Astrocyte of the spinal cord (primary cell): ENCODE measurements at regions not wholly inside any gene's neighbourhood (a gene's known extent, or its start where the extent isn't known, plus 50 kb on each side); places are given as distances from the start of the nearest gene placed in this dataset.
"Not testable (repeated sequence)": the region's sequence is repeated elsewhere in the genome, so short reads cannot be mapped to it uniquely, and the experiment has no call there.

Experiments
- DNase-seq: peaks from one replicate; pipeline ENCODE4 v3.0.0; 2011; ENCODE audit warnings: low read depth, low spot score
- H3K4me3 ChIP-seq: 2 replicates; pipeline ENCODE4 v1.5.1; 2011; ENCODE audit warnings: low read depth, mild to moderate bottlenecking, low read length, moderate library complexity
- CTCF ChIP-seq: IDR thresholded peaks from 2 replicates; pipeline ENCODE4 v1.5.1; 2012; ENCODE audit warnings: low read depth, mild to moderate bottlenecking, low read length, inconsistent platforms
- in situ Hi-C: cut with HindIII; loops from 2 replicates; pipeline ENCODE4 v1.10.0; 2017; ENCODE audit warnings: low sequenced_read_pairs

- in situ Hi-C loops, H3K4me3 ChIP-seq: not testable (repeated sequence)
- peak; percentile 37 for TF ChIP-seq CTCF
- DNase-seq, result peak; percentile 63
These were observed 320.0 kb upstream of the PLGLB1 start for GRCh38 chr2:87341601-87342014.

- H3K4me3 ChIP-seq, in situ Hi-C loops, DNase-seq: not testable (repeated sequence)
These were observed 320.5 kb upstream of the PLGLB1 start for GRCh38 chr2:87342175-87342574.

- DNase-seq, in situ Hi-C loops, H3K4me3 ChIP-seq: not testable (repeated sequence)
These were observed 321.7 kb upstream of the PLGLB1 start for GRCh38 chr2:87343347-87343746.

- in situ Hi-C loops, DNase-seq, H3K4me3 ChIP-seq: not testable (repeated sequence)
These were observed 323.6 kb upstream of the PLGLB1 start for GRCh38 chr2:87345283-87345682.

GRCh38 chr2:87348556-87348955 lies 326.9 kb upstream of the PLGLB1 start:
- H3K4me3 ChIP-seq, DNase-seq, in situ Hi-C loops: not testable (repeated sequence)

- in situ Hi-C loops, DNase-seq, H3K4me3 ChIP-seq: not testable (repeated sequence)
These were observed 327.4 kb upstream of the PLGLB1 start for GRCh38 chr2:87349006-87349405.

- DNase-seq, H3K4me3 ChIP-seq, in situ Hi-C loops: not testable (repeated sequence)
These were observed 330.7 kb upstream of the PLGLB1 start for GRCh38 chr2:87352178-87352934.

- in situ Hi-C loops, DNase-seq, H3K4me3 ChIP-seq: not testable (repeated sequence)
These were observed 331.8 kb upstream of the PLGLB1 start for GRCh38 chr2:87353408-87353807.

GRCh38 chr2:87354102-87354501 lies 332.5 kb upstream of the PLGLB1 start:
- in situ Hi-C loops, DNase-seq, H3K4me3 ChIP-seq: not testable (repeated sequence)

GRCh38 chr2:87360250-87360649 lies 338.6 kb upstream of the PLGLB1 start:
- DNase-seq, H3K4me3 ChIP-seq, in situ Hi-C loops: not testable (repeated sequence)

GRCh38 chr2:87360927-87361326 lies 339.3 kb upstream of the PLGLB1 start:
- H3K4me3 ChIP-seq, in situ Hi-C loops, DNase-seq: not testable (repeated sequence)

- in situ Hi-C loops, DNase-seq, H3K4me3 ChIP-seq: not testable (repeated sequence)
These were observed 340.2 kb upstream of the PLGLB1 start for GRCh38 chr2:87361805-87362204.

- DNase-seq, in situ Hi-C loops, H3K4me3 ChIP-seq: not testable (repeated sequence)
These were observed 342.7 kb upstream of the PLGLB1 start for GRCh38 chr2:87364379-87364778.

- H3K4me3 ChIP-seq, in situ Hi-C loops: not testable (repeated sequence)
These were observed 343.4 kb upstream of the PLGLB1 start for GRCh38 chr2:87365038-87365437.

GRCh38 chr2:87386063-87386560 lies 361.8 kb upstream of the PLGLB2 start:
- DNase-seq, in situ Hi-C loops, H3K4me3 ChIP-seq: not testable (repeated sequence)

More at GRCh38 chr2:87365038-87365437, 343.4 kb upstream of the PLGLB1 start:
- not testable (repeated sequence) for DNase-seq

GRCh38 chr2:87395784-87396183 lies 352.1 kb upstream of the PLGLB2 start:
- DNase-seq, H3K4me3 ChIP-seq, in situ Hi-C loops: not testable (repeated sequence)
